ENCODE measurements at regions not wholly inside any gene's neighbourhood (a gene's known extent, or its start where the extent isn't known, plus 50 kb on each side); places are given as distances from the start of the nearest gene placed in this dataset.

GRCh38 chrY:15446861-15447260 is 922.5 kb downstream of the NLGN4Y start:
- Histone ChIP-seq H2BK120ac (ENCODE audit: insufficient read depth, low read length, poor library complexity) (no peak overlapping the region), H3K36me3 (ENCODE audit: control insufficient read depth in 1 of 2, insufficient read depth in 2 of 2, low read length in 2 of 2) (no peaks in the 10 kb centered on the region), H2BK12ac (ENCODE audit: low read length) (no peak overlapping the region), H3K4me2 (ENCODE audit: low read length) (no peak overlapping the region), H4K8ac (ENCODE audit: low read depth, low read length) (no peak overlapping the region), H4K91ac (ENCODE audit: low read depth, low read length) (no peak overlapping the region), H3K9me3 (ENCODE audit: insufficient read depth, low read depth, low read length) (no peaks in the 10 kb centered on the region), H3K4ac (ENCODE audit: low read depth, low read length) (no peak overlapping the region), H3K79me1 (ENCODE audit: low read length) (no peaks in the 10 kb centered on the region), H3K14ac (ENCODE audit: low read length) (no peak overlapping the region), H3K18ac (ENCODE audit: low read length) (no peak overlapping the region), H3K23ac (ENCODE audit: low read length) (no peak overlapping the region), H3K27me3 (ENCODE audit: insufficient read depth, low read length) (no peaks in the 10 kb centered on the region), H3K79me2 (ENCODE audit: control insufficient read depth, insufficient read depth, low read length, poor library complexity) (no peaks in the 10 kb centered on the region), H4K12ac (ENCODE audit: low read depth, low read length) (no peak overlapping the region), H2AFZ (ENCODE audit: insufficient read depth, low read length, poor library complexity) (no peak overlapping the region), H3K9ac (ENCODE audit: low read length) (no peak overlapping the region), H3K27ac (ENCODE audit: low read depth, low read length) (no peak overlapping the region), H3K4me3 (ENCODE audit: low read depth, low read length) (no peak overlapping the region), H2BK5ac (ENCODE audit: low read depth, low read length, poor library complexity) (no peak overlapping the region), H3K4me1 (ENCODE audit: control insufficient read depth in 1 of 2, insufficient read depth in 2 of 2, low read length in 2 of 2) (no peaks in the 10 kb centered on the region), H2AK5ac (ENCODE audit: low read length) (no peak overlapping the region)
- DNase-seq: no peak

GRCh38 chrY:15447959-15448358 is 923.6 kb downstream of the NLGN4Y start:
- Histone ChIP-seq H3K27me3 (ENCODE audit: insufficient read depth, low read length) (no peaks in the 10 kb centered on the region), H3K14ac (ENCODE audit: low read length) (no peak overlapping the region), H3K36me3 (ENCODE audit: control insufficient read depth in 1 of 2, insufficient read depth in 2 of 2, low read length in 2 of 2) (no peaks in the 10 kb centered on the region), H4K91ac (ENCODE audit: low read depth, low read length) (no peak overlapping the region), H3K4ac (ENCODE audit: low read depth, low read length) (no peak overlapping the region), H3K27ac (ENCODE audit: low read depth, low read length) (no peak overlapping the region), H3K9ac (ENCODE audit: low read length) (no peak overlapping the region), H4K8ac (ENCODE audit: low read depth, low read length) (no peak overlapping the region), H3K9me3 (ENCODE audit: insufficient read depth, low read depth, low read length) (no peaks in the 10 kb centered on the region), H2AFZ (ENCODE audit: insufficient read depth, low read length, poor library complexity) (no peak overlapping the region), H3K23ac (ENCODE audit: low read length) (no peak overlapping the region), H2BK12ac (ENCODE audit: low read length) (no peak overlapping the region), H3K79me2 (ENCODE audit: control insufficient read depth, insufficient read depth, low read length, poor library complexity) (no peaks in the 10 kb centered on the region), H3K79me1 (ENCODE audit: low read length) (no peaks in the 10 kb centered on the region), H3K4me2 (ENCODE audit: low read length) (no peak overlapping the region), H4K12ac (ENCODE audit: low read depth, low read length) (no peak overlapping the region), H3K4me3 (ENCODE audit: low read depth, low read length) (no peak overlapping the region), H2BK5ac (ENCODE audit: low read depth, low read length, poor library complexity) (no peak overlapping the region), H2AK5ac (ENCODE audit: low read length) (no peak overlapping the region), H3K18ac (ENCODE audit: low read length) (no peak overlapping the region), H2BK120ac (ENCODE audit: insufficient read depth, low read length, poor library complexity) (no peak overlapping the region), H3K4me1 (ENCODE audit: control insufficient read depth in 1 of 2, insufficient read depth in 2 of 2, low read length in 2 of 2) (no peaks in the 10 kb centered on the region)
- no peak for DNase-seq
- no CpG with 5 or more reads among the region's 4 CpGs for WGBS (ENCODE audit: extremely low coverage, insufficient coverage, insufficient read length)

GRCh38 chrY:15455133-15455937 is 931.0 kb downstream of the NLGN4Y start:
- Histone ChIP-seq H3K79me1 (ENCODE audit: low read length) (no peaks in the 10 kb centered on the region), H3K4me2 (ENCODE audit: low read length) (no peak overlapping the region), H3K27me3 (ENCODE audit: insufficient read depth, low read length) (no peaks in the 10 kb centered on the region), H4K91ac (ENCODE audit: low read depth, low read length) (no peak overlapping the region), H3K4ac (ENCODE audit: low read depth, low read length) (no peak overlapping the region), H3K4me1 (ENCODE audit: control insufficient read depth in 1 of 2, insufficient read depth in 2 of 2, low read length in 2 of 2) (peaks cover 0 to 4% of the 10 kb centered on the region in 2 experiments), H2BK5ac (ENCODE audit: low read depth, low read length, poor library complexity) (no peak overlapping the region), H2BK12ac (ENCODE audit: low read length) (peak overlapping the region; percentile 31), H4K8ac (ENCODE audit: low read depth, low read length) (no peak overlapping the region), H4K12ac (ENCODE audit: low read depth, low read length) (no peak overlapping the region), H3K14ac (ENCODE audit: low read length) (no peak overlapping the region), H2AK5ac (ENCODE audit: low read length) (no peak overlapping the region), H3K79me2 (ENCODE audit: control insufficient read depth, insufficient read depth, low read length, poor library complexity) (no peaks in the 10 kb centered on the region), H3K36me3 (ENCODE audit: control insufficient read depth in 1 of 2, insufficient read depth in 2 of 2, low read length in 2 of 2) (no peaks in the 10 kb centered on the region), H3K27ac (ENCODE audit: low read depth, low read length) (no peak overlapping the region), H3K18ac (ENCODE audit: low read length) (no peak overlapping the region), H3K9me3 (ENCODE audit: insufficient read depth, low read depth, low read length) (peaks cover 8% of the 10 kb centered on the region), H2AFZ (ENCODE audit: insufficient read depth, low read length, poor library complexity) (no peak overlapping the region), H3K4me3 (ENCODE audit: low read depth, low read length) (no peak overlapping the region), H2BK120ac (ENCODE audit: insufficient read depth, low read length, poor library complexity) (no peak overlapping the region), H3K9ac (ENCODE audit: low read length) (no peak overlapping the region), H3K23ac (ENCODE audit: low read length) (no peak overlapping the region)
- WGBS (ENCODE audit: extremely low coverage, insufficient coverage, insufficient read length): no CpG with 5 or more reads among the region's 39 CpGs
- no peak for DNase-seq

- DNase-seq: peak in 1 of 2 donors; percentile 50
- H2BK120ac ChIP-seq (ENCODE audit: insufficient read depth, low read length, poor library complexity): no peak overlapping the region
- no peak overlapping the region for H2AK5ac ChIP-seq (ENCODE audit: low read length)
- no peak overlapping the region for H3K14ac ChIP-seq (ENCODE audit: low read length)
- peaks cover 8% of the 10 kb centered on the region for H3K9me3 ChIP-seq (ENCODE audit: insufficient read depth, low read depth, low read length)
- no CpG with 5 or more reads among the region's 49 CpGs for WGBS (ENCODE audit: extremely low coverage, insufficient coverage, insufficient read length)
- H3K27me3 ChIP-seq (ENCODE audit: insufficient read depth, low read length): no peaks in the 10 kb centered on the region
- H3K4me2 ChIP-seq (ENCODE audit: low read length): no peak overlapping the region
- H4K12ac ChIP-seq (ENCODE audit: low read depth, low read length): no peak overlapping the region
- H3K18ac ChIP-seq (ENCODE audit: low read length): no peak overlapping the region
- no peak overlapping the region for H3K4me3 ChIP-seq (ENCODE audit: low read depth, low read length)
- H4K8ac ChIP-seq (ENCODE audit: low read depth, low read length): no peak overlapping the region
- H3K36me3 ChIP-seq (ENCODE audit: control insufficient read depth in 1 of 2, insufficient read depth in 2 of 2, low read length in 2 of 2): no peaks in the 10 kb centered on the region
- no peak overlapping the region for H3K27ac ChIP-seq (ENCODE audit: low read depth, low read length)
- no peak overlapping the region for H4K91ac ChIP-seq (ENCODE audit: low read depth, low read length)
- H3K4ac ChIP-seq (ENCODE audit: low read depth, low read length): no peak overlapping the region
- H2BK5ac ChIP-seq (ENCODE audit: low read depth, low read length, poor library complexity): no peak overlapping the region
- H3K9ac ChIP-seq (ENCODE audit: low read length): no peak overlapping the region
- H2BK12ac ChIP-seq (ENCODE audit: low read length): no peak overlapping the region
- H3K79me1 ChIP-seq (ENCODE audit: low read length): no peaks in the 10 kb centered on the region
- no peak overlapping the region for H3K23ac ChIP-seq (ENCODE audit: low read length)
- H2AFZ ChIP-seq (ENCODE audit: insufficient read depth, low read length, poor library complexity): no peak overlapping the region
- no peaks in the 10 kb centered on the region for H3K79me2 ChIP-seq (ENCODE audit: control insufficient read depth, insufficient read depth, low read length, poor library complexity)
- H3K4me1 ChIP-seq (ENCODE audit: control insufficient read depth in 1 of 2, insufficient read depth in 2 of 2, low read length in 2 of 2): peaks cover 0 to 4% of the 10 kb centered on the region in 2 experiments
Observed at GRCh38 chrY:15455980-15456469, 931.7 kb downstream of the NLGN4Y start.

Data from trophoblast cell (in vitro differentiated cells and primary cell).